IMR-90 (cell line): ENCODE measurements at regions not wholly inside any gene's neighbourhood (a gene's known extent, or its start where the extent isn't known, plus 50 kb on each side); places are given as distances from the start of the nearest gene placed in this dataset.

Experiments
- ATAC-seq: fragments of 200-7000 bp; cut with Tn5 transposase; 2 replicates; pipeline ENCODE4 v1.9.1; 2020; ENCODE audit warnings: low read depth, mild to moderate bottlenecking, moderate library complexity
- BruUV-seq: library from RNA; stranded (reverse); fragments of 400-500 nt; replicated peaks from 2 replicates; lab custom pipeline; 2021; lab: Mats Ljungman, UMichigan
- CTCF ChIA-PET: fragments of 300-600 bp; formaldehyde crosslinking; extraction: SDS; loops from one replicate; lab custom pipeline; 2021; ENCODE audit warnings: antibody characterized with exemption; lab: Yijun Ruan, JAX
- POLR2A ChIA-PET: fragments of 300-600 bp; sonication (Branson Sonifier 250); formaldehyde crosslinking; loops from one replicate; lab custom pipeline; 2022; ENCODE audit warnings: antibody characterized with exemption; ENCODE audit not compliant: unreplicated experiment; lab: Charles Lee
- DNase-seq: peaks from one replicate; pipeline ENCODE4 v3.0.0; 2013
- H2AFZ ChIP-seq: replicated peaks from 2 replicates; pipeline ENCODE3; 2013; ENCODE audit warnings: low read length, mild to moderate bottlenecking; ENCODE audit not compliant: poor library complexity
- H2AK5ac ChIP-seq: 2 replicates; pipeline ENCODE4 v1.6.1; 2013; ENCODE audit warnings: low read depth, low read length, inconsistent platforms
- H2AK9ac ChIP-seq: replicated peaks from 2 replicates; pipeline ENCODE3; 2013; ENCODE audit warnings: mild to moderate bottlenecking, low read depth, low read length, moderate library complexity; ENCODE audit not compliant: poor library complexity
- H2BK120ac ChIP-seq: 2 replicates; pipeline ENCODE4 v1.6.1; 2013; ENCODE audit warnings: low read depth, low read length, inconsistent platforms
- H2BK15ac ChIP-seq: 3 replicates; pipeline ENCODE4 v1.6.1; 2013; ENCODE audit warnings: low read depth, low read length, inconsistent platforms
- H2BK20ac ChIP-seq: 2 replicates; pipeline ENCODE4 v1.6.1; 2013; ENCODE audit warnings: low read depth, mild to moderate bottlenecking, inconsistent platforms, low read length, moderate library complexity
- H2BK5ac ChIP-seq: 2 replicates; pipeline ENCODE4 v1.6.1; 2013; ENCODE audit warnings: mild to moderate bottlenecking, low read depth, low read length, inconsistent platforms; ENCODE audit not compliant: poor library complexity, severe bottlenecking
- H3K14ac ChIP-seq: replicated peaks from 2 replicates; pipeline ENCODE4 v1.6.1; 2013; ENCODE audit warnings: low read depth, low read length, inconsistent platforms
- H3K18ac ChIP-seq: 2 replicates; pipeline ENCODE4 v1.6.1; 2013; ENCODE audit warnings: low read depth, low read length, control low read depth
- H3K23ac ChIP-seq: 2 replicates; pipeline ENCODE4 v1.6.1; 2013; ENCODE audit warnings: low read depth, low read length, inconsistent platforms
- H3K27ac ChIP-seq: 2 replicates; pipeline ENCODE4 v1.5.1; 2013; ENCODE audit warnings: mild to moderate bottlenecking, control low read depth, low read length; ENCODE audit not compliant: insufficient read depth
- H3K27me3 ChIP-seq: 2 replicates; pipeline ENCODE4 v1.6.1; 2013; ENCODE audit warnings: low read length; ENCODE audit not compliant: control insufficient read depth, insufficient read depth
- H3K36me3 ChIP-seq: 2 replicates; pipeline ENCODE4 v1.6.1; 2013; ENCODE audit warnings: low read length, mixed read lengths; ENCODE audit not compliant: control insufficient read depth, insufficient read depth
- H3K4ac ChIP-seq: 2 replicates; pipeline ENCODE4 v1.6.1; 2013; ENCODE audit warnings: low read depth, low read length, inconsistent platforms
- H3K4me1 ChIP-seq: 2 replicates; pipeline ENCODE4 v1.6.1; 2013; ENCODE audit warnings: low read length, mixed read lengths; ENCODE audit not compliant: control insufficient read depth, insufficient read depth
- H3K4me2 ChIP-seq: 2 replicates; pipeline ENCODE4 v1.6.1; 2013; ENCODE audit warnings: low read depth, mild to moderate bottlenecking, control low read depth, low read length, moderate library complexity
- H3K4me3 ChIP-seq: 2 replicates; pipeline ENCODE4 v1.5.1; 2013; ENCODE audit warnings: low read depth, mild to moderate bottlenecking, control low read depth, low read length, moderate library complexity; ENCODE audit not compliant: insufficient read depth
- H3K56ac ChIP-seq: 2 replicates; pipeline ENCODE4 v1.6.1; 2013; ENCODE audit warnings: low read length, inconsistent platforms; ENCODE audit not compliant: insufficient read depth; ENCODE audit errors: extremely low read depth
- H3K79me1 ChIP-seq, 2 experiments: 2 replicates each; pipeline ENCODE4 v1.6.1; 2013; ENCODE audit warnings: low read length in 2 of 2, inconsistent platforms in 1 of 2, low read depth in 1 of 2
- H3K9ac ChIP-seq: 2 replicates; pipeline ENCODE4 v1.6.1; 2013; ENCODE audit warnings: low read depth, low read length, control low read depth
- H3K9me1 ChIP-seq: 2 replicates; pipeline ENCODE4 v1.6.1; 2013; ENCODE audit warnings: low read length, inconsistent platforms; ENCODE audit not compliant: insufficient read depth
- H3K9me3 ChIP-seq: 2 replicates; pipeline ENCODE4 v1.6.1; 2013; ENCODE audit warnings: low read length; ENCODE audit not compliant: control insufficient read depth, insufficient read depth
- H4K20me1 ChIP-seq: 2 replicates; pipeline ENCODE4 v1.6.1; 2013; ENCODE audit warnings: low read length, inconsistent platforms; ENCODE audit not compliant: insufficient read depth
- H4K5ac ChIP-seq: 2 replicates; pipeline ENCODE4 v1.6.1; 2013; ENCODE audit warnings: mild to moderate bottlenecking, low read depth, low read length, control low read depth
- H4K8ac ChIP-seq, 2 experiments: 2 replicates each; pipeline ENCODE4 v1.6.1; 2013; ENCODE audit warnings: low read depth in 2 of 2, low read length in 2 of 2, control low read depth in 1 of 2, inconsistent platforms in 1 of 2
- H4K91ac ChIP-seq: 2 replicates; pipeline ENCODE4 v1.6.1; 2013; ENCODE audit warnings: low read depth, low read length, inconsistent platforms; ENCODE audit not compliant: insufficient read depth
- CEBPB ChIP-seq: IDR thresholded peaks from 2 replicates; pipeline ENCODE4 v1.6.1; 2012; ENCODE audit warnings: low read depth, low read length, improper control_type of control experiment
- FOS ChIP-seq: fragments of 150-350 bp; IDR thresholded peaks from 2 replicates; pipeline ENCODE4 v1.6.1; 2016; ENCODE audit warnings: low read depth, low read length
- MAZ ChIP-seq: IDR thresholded peaks from 2 replicates; pipeline ENCODE4 v1.6.1; 2012; ENCODE audit warnings: low read depth, mild to moderate bottlenecking, low read length, improper control_type of control experiment, moderate library complexity, borderline replicate concordance
- NFE2L2 ChIP-seq: fragments of 150-350 bp; IDR thresholded peaks from 2 replicates; pipeline ENCODE4 v1.6.1; 2016; ENCODE audit warnings: low read depth, mild to moderate bottlenecking, low read length
- RAD21 ChIP-seq: IDR thresholded peaks from 2 replicates; pipeline ENCODE4 v1.6.1; 2012; ENCODE audit warnings: low read length, improper control_type of control experiment
- RCOR1 ChIP-seq: IDR thresholded peaks from 2 replicates; pipeline ENCODE4 v1.6.1; 2012; ENCODE audit warnings: mild to moderate bottlenecking, low read length, improper control_type of control experiment; ENCODE audit not compliant: insufficient replicate concordance
- SMC3 ChIP-seq: fragments of 150-350 bp; IDR thresholded peaks from 2 replicates; pipeline ENCODE4 v1.6.1; 2016; ENCODE audit warnings: low read depth, mild to moderate bottlenecking, antibody characterized with exemption, low read length, moderate library complexity
- WGBS, 2 experiments: methylation state at CpG; one replicate each; pipeline versions ENCODE4 v1.1.5 to v1.1.7; 2013; ENCODE audit warnings: missing lambda C conversion rate in 2 of 2; ENCODE audit not compliant: insufficient read length in 1 of 2; ENCODE audit errors: extremely low coverage in 2 of 2; 5-methylcytosine and 5-hydroxymethylcytosine counted together
- dilution Hi-C: fragments of 300-500 bp; cut with HindIII; formaldehyde crosslinking; loops from one replicate; pipeline ENCODE4 v1.14.3; 2018; ENCODE audit warnings: low sequenced_read_pairs; ENCODE audit not compliant: unreplicated experiment
- in situ Hi-C: fragments of 300-500 bp; cut with MboI; formaldehyde crosslinking; loops from 3 replicates; pipeline ENCODE4 v1.14.3; 2019; ENCODE audit warnings: low sequenced_read_pairs, inconsistent platforms, mixed read lengths
- intact Hi-C: fragments of 100-400 bp; cut with micrococcal nuclease; formaldehyde crosslinking; loops from 2 replicates; pipeline ENCODE4 v1.10.0; 2022
- TF ChIP-seq, protein P1 (sequence below): fragments of 150-350 bp; IDR thresholded peaks from 2 replicates; pipeline ENCODE4 v1.6.1; 2016; ENCODE audit warnings: low read depth, mild to moderate bottlenecking, low read length, moderate library complexity, borderline replicate concordance
- TF ChIP-seq, protein P2 (sequence below): conservative IDR thresholded peaks from 2 replicates; pipeline ENCODE4 v1.5.1; 2012; ENCODE audit warnings: mild to moderate bottlenecking, low read depth, low read length, improper control_type of control experiment

DNA sequence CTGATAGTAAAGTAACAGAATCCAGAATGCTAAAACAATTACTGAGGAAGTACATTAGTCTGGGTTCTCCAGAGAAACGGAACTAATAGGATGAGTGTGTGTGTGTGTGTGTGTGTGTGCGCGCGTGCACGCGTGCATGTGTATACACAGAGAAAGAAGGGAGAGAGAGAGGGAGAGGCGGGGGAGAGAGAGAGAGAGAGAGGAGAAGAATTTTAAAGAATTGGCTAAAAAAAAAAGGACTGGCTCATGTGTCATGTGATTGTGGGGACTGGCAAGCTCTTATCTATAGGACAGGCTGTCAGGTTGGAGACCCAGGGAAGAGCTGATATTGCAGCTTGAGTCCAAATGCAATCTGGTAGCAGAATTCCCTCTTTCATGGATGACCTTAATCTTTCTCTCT, 976.2 kb upstream of the CDH2 start:
- Histone ChIP-seq H2BK120ac (peak overlapping the region; percentile 91), H3K4me2 (no peak overlapping the region), H2BK20ac (peak overlapping the region; percentile 92), H3K79me1 (no peaks in the 10 kb centered on the region; a peak in 1 of 4 replicates), H3K14ac (peak overlapping the region; percentile 64), H3K9me1 (no peaks in the 10 kb centered on the region), H3K27ac (no peak overlapping the region), H3K4ac (peak overlapping the region; percentile 71), H3K18ac (peak overlapping the region; percentile 64; the same call in 1 of the 2 replicates), H4K20me1 (no peaks in the 10 kb centered on the region), H2AFZ (no peak overlapping the region), H3K56ac (no peak overlapping the region), H2AK5ac (peak overlapping the region; percentile 90), H3K9ac (no peak overlapping the region), H4K8ac (peak overlapping the region; percentile 61 to 69; a peak in 3 of 4 replicates), H3K9me3 (no peaks in the 10 kb centered on the region), H3K23ac (no peak overlapping the region), H4K91ac (peak overlapping the region; percentile 71; the same call in 1 of the 2 replicates), H4K5ac (peak overlapping the region; percentile 64; the same call in 1 of the 2 replicates), H3K27me3 (no peaks in the 10 kb centered on the region), H3K36me3 (no peaks in the 10 kb centered on the region), H3K4me3 (no peak overlapping the region), H2AK9ac (no peak overlapping the region), H2BK5ac (peak overlapping the region; percentile 42), H3K4me1 (peaks cover 9% of the 10 kb centered on the region), H2BK15ac (peak overlapping the region; percentile 70; the same call in 1 of the 3 replicates)
- no TSS peak for BruUV-seq
- DNase-seq (no peak), ATAC-seq (no peak)
- WGBS, 2 experiments, result 94% methylated on average over 6 of the region's 7 CpGs; no CpG with 5 or more reads in 1 of the 2 experiments
- in situ Hi-C loops, result no loop called here
- intact Hi-C loops, result no loop called here
- CTCF ChIA-PET, result no interaction called here
- no peak for TF ChIP-seq RAD21
- no peak for TF ChIP-seq SMC3
- TF ChIP-seq, protein P1, sequence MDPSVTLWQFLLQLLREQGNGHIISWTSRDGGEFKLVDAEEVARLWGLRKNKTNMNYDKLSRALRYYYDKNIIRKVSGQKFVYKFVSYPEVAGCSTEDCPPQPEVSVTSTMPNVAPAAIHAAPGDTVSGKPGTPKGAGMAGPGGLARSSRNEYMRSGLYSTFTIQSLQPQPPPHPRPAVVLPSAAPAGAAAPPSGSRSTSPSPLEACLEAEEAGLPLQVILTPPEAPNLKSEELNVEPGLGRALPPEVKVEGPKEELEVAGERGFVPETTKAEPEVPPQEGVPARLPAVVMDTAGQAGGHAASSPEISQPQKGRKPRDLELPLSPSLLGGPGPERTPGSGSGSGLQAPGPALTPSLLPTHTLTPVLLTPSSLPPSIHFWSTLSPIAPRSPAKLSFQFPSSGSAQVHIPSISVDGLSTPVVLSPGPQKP, result no peak
- TF ChIP-seq NFE2L2, result no peak
- no peak for TF ChIP-seq MAZ
- TF ChIP-seq, protein P2, sequence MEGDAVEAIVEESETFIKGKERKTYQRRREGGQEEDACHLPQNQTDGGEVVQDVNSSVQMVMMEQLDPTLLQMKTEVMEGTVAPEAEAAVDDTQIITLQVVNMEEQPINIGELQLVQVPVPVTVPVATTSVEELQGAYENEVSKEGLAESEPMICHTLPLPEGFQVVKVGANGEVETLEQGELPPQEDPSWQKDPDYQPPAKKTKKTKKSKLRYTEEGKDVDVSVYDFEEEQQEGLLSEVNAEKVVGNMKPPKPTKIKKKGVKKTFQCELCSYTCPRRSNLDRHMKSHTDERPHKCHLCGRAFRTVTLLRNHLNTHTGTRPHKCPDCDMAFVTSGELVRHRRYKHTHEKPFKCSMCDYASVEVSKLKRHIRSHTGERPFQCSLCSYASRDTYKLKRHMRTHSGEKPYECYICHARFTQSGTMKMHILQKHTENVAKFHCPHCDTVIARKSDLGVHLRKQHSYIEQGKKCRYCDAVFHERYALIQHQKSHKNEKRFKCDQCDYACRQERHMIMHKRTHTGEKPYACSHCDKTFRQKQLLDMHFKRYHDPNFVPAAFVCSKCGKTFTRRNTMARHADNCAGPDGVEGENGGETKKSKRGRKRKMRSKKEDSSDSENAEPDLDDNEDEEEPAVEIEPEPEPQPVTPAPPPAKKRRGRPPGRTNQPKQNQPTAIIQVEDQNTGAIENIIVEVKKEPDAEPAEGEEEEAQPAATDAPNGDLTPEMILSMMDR, result no peak
- no peak for TF ChIP-seq CEBPB
- TF ChIP-seq RCOR1, result no peak
- no peak for TF ChIP-seq FOS
- POLR2A ChIA-PET, result no interaction called here
- dilution Hi-C loops, result no loop called here
